Esophagus squamous epithelium (tissue), 5 donors: ENCODE measurements at regions not wholly inside any gene's neighbourhood (a gene's known extent, or its start where the extent isn't known, plus 50 kb on each side); places are given as distances from the start of the nearest gene placed in this dataset.
"Not testable (repeated sequence)": the region's sequence is repeated elsewhere in the genome, so short reads cannot be mapped to it uniquely, and the experiment has no call there.

ENCODE experiments used
- DNase-seq: peaks from one replicate; lab custom pipeline; 2025; lab: John Stamatoyannopoulos, UW
- H3K27ac ChIP-seq, 4 donors: fragments of 200-600 bp; sonication (generic); one replicate each; pipeline ENCODE4 v1.5.1; 2016 to 2019; ENCODE audit warnings: mild to moderate bottlenecking in 1 of 4
- H3K27me3 ChIP-seq, 4 donors: fragments of 200-600 bp; sonication (generic); 1 replicate in 3 of 4; 2 replicates in 1 of 4; pipeline versions ENCODE4 v1.5.1 to v1.6.0; 2017 to 2021; ENCODE audit warnings: antibody characterized with exemption in 1 of 4
- H3K36me3 ChIP-seq, 3 donors: fragments of 200-600 bp; sonication (generic); one replicate each; pipeline ENCODE4 v1.5.1; 2016 to 2019
- H3K4me1 ChIP-seq, 3 donors: fragments of 200-600 bp; sonication (generic); one replicate each; pipeline ENCODE4 v1.5.1; 2017 to 2019
- H3K4me3 ChIP-seq, 4 donors: fragments of 200-600 bp; sonication (generic); 1 replicate in 3 of 4; 2 replicates in 1 of 4; pipeline ENCODE4 v1.5.1; 2016 to 2019; ENCODE audit warnings: mild to moderate bottlenecking in 2 of 4, moderate library complexity in 1 of 4
- H3K9me3 ChIP-seq, 3 donors: fragments of 200-600 bp; sonication (generic); one replicate each; pipeline ENCODE4 v1.5.1; 2016 to 2019
- POLR2A ChIP-seq, 4 donors: fragments of 450-650 bp; IDR thresholded peaks; one replicate each; pipeline ENCODE4 v1.6.1; 2017; ENCODE audit warnings: antibody characterized with exemption in 4 of 4, mild to moderate bottlenecking in 4 of 4, moderate library complexity in 3 of 4
- WGBS, 2 donors: methylation state at CpG; one replicate each; pipeline ENCODE4 v1.1.5; 2018; 5-methylcytosine and 5-hydroxymethylcytosine counted together
- intact Hi-C: fragments of 100-400 bp; cut with DNase I; formaldehyde crosslinking; loops from one replicate; pipeline ENCODE4 v1.15.0; 2022
- TF ChIP-seq, protein P1 (sequence below), 6 experiments: fragments of 450-650 bp in 4 of 6; fragments of 200-600 bp in 2 of 6; sonication (generic) in 2 of 6; IDR thresholded peaks; one replicate each; pipeline ENCODE4 v1.5.1; 2016 to 2019; ENCODE audit warnings: antibody characterized with exemption in 6 of 6, mild to moderate bottlenecking in 4 of 6, moderate library complexity in 4 of 6
- donor health status: DM: yes; HTN: yes; CAD: no.

DNA sequence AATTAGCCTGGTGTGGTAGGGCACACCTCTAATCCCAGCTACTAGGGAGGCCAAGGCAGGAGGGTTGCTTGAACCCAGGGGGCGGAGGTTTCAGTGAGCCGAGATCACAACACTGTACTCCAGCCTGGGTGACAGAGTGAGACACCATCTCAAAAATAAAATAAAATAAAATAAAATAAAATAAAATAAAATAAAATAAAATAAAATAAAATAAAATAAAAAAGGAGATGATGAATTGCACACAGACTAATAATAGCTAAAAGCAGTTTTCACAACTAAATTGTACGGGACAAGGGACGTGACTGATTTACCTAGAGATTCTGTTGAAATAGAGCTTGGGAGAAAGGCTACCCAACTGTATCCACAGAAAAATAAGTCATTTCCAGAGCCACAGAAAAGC, 1471.3 kb downstream of the CDH11 start:
- Histone ChIP-seq H3K27ac (no peak overlapping the region), H3K4me3 (no peak overlapping the region), H3K36me3 (no peaks in the 10 kb centered on the region), H3K4me1 (peaks cover 0 to 12% (median 0%) of the 10 kb centered on the region in 3 donors), H3K9me3 (no peaks in the 10 kb centered on the region), H3K27me3 (no peaks in the 10 kb centered on the region)
- DNase-seq = no peak
- WGBS, 2 donors = 94 to 95% methylated on average over 4 of the region's 4 CpGs
- TF ChIP-seq, protein P1, sequence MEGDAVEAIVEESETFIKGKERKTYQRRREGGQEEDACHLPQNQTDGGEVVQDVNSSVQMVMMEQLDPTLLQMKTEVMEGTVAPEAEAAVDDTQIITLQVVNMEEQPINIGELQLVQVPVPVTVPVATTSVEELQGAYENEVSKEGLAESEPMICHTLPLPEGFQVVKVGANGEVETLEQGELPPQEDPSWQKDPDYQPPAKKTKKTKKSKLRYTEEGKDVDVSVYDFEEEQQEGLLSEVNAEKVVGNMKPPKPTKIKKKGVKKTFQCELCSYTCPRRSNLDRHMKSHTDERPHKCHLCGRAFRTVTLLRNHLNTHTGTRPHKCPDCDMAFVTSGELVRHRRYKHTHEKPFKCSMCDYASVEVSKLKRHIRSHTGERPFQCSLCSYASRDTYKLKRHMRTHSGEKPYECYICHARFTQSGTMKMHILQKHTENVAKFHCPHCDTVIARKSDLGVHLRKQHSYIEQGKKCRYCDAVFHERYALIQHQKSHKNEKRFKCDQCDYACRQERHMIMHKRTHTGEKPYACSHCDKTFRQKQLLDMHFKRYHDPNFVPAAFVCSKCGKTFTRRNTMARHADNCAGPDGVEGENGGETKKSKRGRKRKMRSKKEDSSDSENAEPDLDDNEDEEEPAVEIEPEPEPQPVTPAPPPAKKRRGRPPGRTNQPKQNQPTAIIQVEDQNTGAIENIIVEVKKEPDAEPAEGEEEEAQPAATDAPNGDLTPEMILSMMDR (IDR thresholded peaks at IDR 0.05) = no peak
- TF ChIP-seq POLR2A (IDR thresholded peaks at IDR 0.05) = no peak
- intact Hi-C loops = no loop called here

- H3K36me3 ChIP-seq, H3K4me3 ChIP-seq, DNase-seq, H3K27me3 ChIP-seq, H3K4me1 ChIP-seq, intact Hi-C loops, H3K9me3 ChIP-seq, H3K27ac ChIP-seq: not testable (repeated sequence)
- 78% methylated on average over 7 to 9 of the region's 10 CpGs for WGBS, 2 donors
These were observed 1488.0 kb downstream of the CDH11 start for GRCh38 chr16:63633706-63634445.

GRCh38 chr16:63629272-63629671, 1492.6 kb downstream of the CDH11 start:
- no peak for DNase-seq
- intact Hi-C loops = no loop called here
- H3K4me1 ChIP-seq = no peaks in the 10 kb centered on the region
- TF ChIP-seq, protein P1 (IDR thresholded peaks at IDR 0.05) = no peak
- TF ChIP-seq POLR2A (IDR thresholded peaks at IDR 0.05) = no peak
- H3K4me3 ChIP-seq = no peak overlapping the region
- no peaks in the 10 kb centered on the region for H3K27me3 ChIP-seq
- H3K36me3 ChIP-seq = no peaks in the 10 kb centered on the region
- H3K9me3 ChIP-seq = no peaks in the 10 kb centered on the region
- H3K27ac ChIP-seq = no peak overlapping the region

GRCh38 chr16:63628812-63629211, 1493.1 kb downstream of the CDH11 start:
- H3K27me3 ChIP-seq = no peaks in the 10 kb centered on the region

GRCh38 chr16:63625126-63625525, 1496.7 kb downstream of the CDH11 start:
- 44 to 70% methylated on average over 1 of the region's 1 CpG for WGBS, 2 donors
- no peak for TF ChIP-seq POLR2A (IDR thresholded peaks at IDR 0.05)
- TF ChIP-seq, protein P1 (IDR thresholded peaks at IDR 0.05) = no peak
- H3K9me3 ChIP-seq = no peaks in the 10 kb centered on the region
- H3K36me3 ChIP-seq = no peaks in the 10 kb centered on the region
- H3K4me1 ChIP-seq = no peaks in the 10 kb centered on the region
- no peaks in the 10 kb centered on the region for H3K27me3 ChIP-seq
- DNase-seq = no peak
- intact Hi-C loops = no loop called here
- H3K27ac ChIP-seq = no peak overlapping the region
- H3K4me3 ChIP-seq = no peak overlapping the region

More at GRCh38 chr16:63628812-63629211, 1493.1 kb downstream of the CDH11 start:
- no peaks in the 10 kb centered on the region for H3K36me3 ChIP-seq
- no peaks in the 10 kb centered on the region for H3K4me1 ChIP-seq
- intact Hi-C loops = no loop called here
- H3K27ac ChIP-seq = no peak overlapping the region
- no peak overlapping the region for H3K4me3 ChIP-seq
- no peak for TF ChIP-seq POLR2A (IDR thresholded peaks at IDR 0.05)
- TF ChIP-seq, protein P1 (IDR thresholded peaks at IDR 0.05) = no peak
- no peak for DNase-seq
- H3K9me3 ChIP-seq = no peaks in the 10 kb centered on the region
